ENCODE measurements at regions not wholly inside any gene's neighbourhood (a gene's known extent, or its start where the extent isn't known, plus 50 kb on each side); places are given as distances from the start of the nearest gene placed in this dataset.
"Not testable (repeated sequence)": the region's sequence is repeated elsewhere in the genome, so short reads cannot be mapped to it uniquely, and the experiment has no call there.

- not testable (repeated sequence) for TF ChIP-seq CTCF, POLR2A (IDR thresholded peaks at IDR 0.05)
Measured at GRCh38 chr4:28514766-28515165, 1654.1 kb downstream of the STIM2 start.
